H1 (cell line): ENCODE measurements at regions not wholly inside any gene's neighbourhood (a gene's known extent, or its start where the extent isn't known, plus 50 kb on each side); places are given as distances from the start of the nearest gene placed in this dataset.

ENCODE experiments used
- CTCF ChIA-PET: fragments of 300-600 bp; sonication (Branson Sonifier 250); formaldehyde crosslinking; loops from one replicate; lab custom pipeline; 2021; ENCODE audit not compliant: partially characterized antibody; lab: Charles Lee
- POLR2A ChIA-PET: fragments of 300-600 bp; sonication (Branson Sonifier 250); formaldehyde crosslinking; loops from one replicate; lab custom pipeline; 2021; ENCODE audit warnings: inconsistent platforms; ENCODE audit not compliant: partially characterized antibody; lab: Charles Lee
- DNase-seq, 2 experiments: peaks; one replicate each; pipeline versions ENCODE4 v3.0.0 to v3.0.0-alpha.2; 2010 to 2022; ENCODE audit warnings: low spot score in 2 of 2, low read depth in 1 of 2, mixed read lengths in 1 of 2
- FAIRE-seq: peaks from 2 replicates; lab custom pipeline; 2011; peaks lifted over from hg19 to GRCh38; lab: Jason Lieb, UNC
- H2AFZ ChIP-seq: 2 replicates; pipeline ENCODE4 v1.8.1; 2012; ENCODE audit warnings: low read length, inconsistent platforms
- H2AK5ac ChIP-seq: 2 replicates; pipeline ENCODE4 v1.6.1; 2013; ENCODE audit warnings: low read depth, low read length
- H2BK120ac ChIP-seq: replicated peaks from 2 replicates; pipeline ENCODE3; 2013; ENCODE audit warnings: low read depth, low read length, inconsistent platforms
- H2BK12ac ChIP-seq: 2 replicates; pipeline ENCODE4 v1.6.1; 2013; ENCODE audit warnings: low read depth, low read length
- H2BK15ac ChIP-seq: 2 replicates; pipeline ENCODE4 v1.6.1; 2013; ENCODE audit warnings: low read length
- H2BK20ac ChIP-seq: 2 replicates; pipeline ENCODE4 v1.6.1; 2013; ENCODE audit warnings: low read length
- H2BK5ac ChIP-seq: 2 replicates; pipeline ENCODE4 v1.6.1; 2013; ENCODE audit warnings: low read depth, low read length
- H3K14ac ChIP-seq: 2 replicates; pipeline ENCODE4 v1.6.1; 2013; ENCODE audit warnings: inconsistent platforms; ENCODE audit not compliant: insufficient read length
- H3K18ac ChIP-seq: 2 replicates; pipeline ENCODE4 v1.6.1; 2013; ENCODE audit warnings: low read length; ENCODE audit errors: extremely low read depth
- H3K23ac ChIP-seq: 2 replicates; pipeline ENCODE4 v1.6.1; 2013; ENCODE audit warnings: inconsistent platforms; ENCODE audit not compliant: insufficient read length
- H3K23me2 ChIP-seq: 2 replicates; pipeline ENCODE4 v1.6.1; 2013; ENCODE audit warnings: low read depth, low read length
- H3K27ac ChIP-seq: 2 replicates; pipeline ENCODE4 v1.6.1; 2011; ENCODE audit warnings: low read depth, low read length, inconsistent platforms
- H3K27me3 ChIP-seq, 4 experiments: replicated peaks in 1 of 4; 1 replicate in 1 of 4; 2 replicates in 3 of 4; pipeline versions ENCODE4 v1.6.1 to v1.8.1; 2011 to 2013; ENCODE audit warnings: low read length in 3 of 4, mild to moderate bottlenecking in 3 of 4, inconsistent platforms in 2 of 4, mixed read lengths in 2 of 4, moderate library complexity in 1 of 4; ENCODE audit not compliant: control insufficient read depth in 3 of 4, insufficient read depth in 3 of 4; ENCODE audit errors: extremely low read depth in 1 of 4
- H3K36me3 ChIP-seq, 4 experiments: 2 replicates each; pipeline versions ENCODE4 v1.6.1 to v1.8.1; 2011 to 2013; ENCODE audit warnings: mild to moderate bottlenecking in 4 of 4, low read length in 3 of 4, moderate library complexity in 2 of 4, control low read depth in 1 of 4, inconsistent platforms in 1 of 4; ENCODE audit not compliant: insufficient read depth in 4 of 4, control insufficient read depth in 2 of 4
- H3K4ac ChIP-seq: replicated peaks from 2 replicates; pipeline ENCODE3; 2013; ENCODE audit warnings: low read length, low read depth, mixed read lengths, inconsistent platforms; ENCODE audit not compliant: insufficient read length
- H3K4me1 ChIP-seq, 4 experiments: replicated peaks in 1 of 4; 1 replicate in 1 of 4; 2 replicates in 3 of 4; pipeline versions ENCODE4 v1.6.1 to v1.8.1; 2011 to 2013; ENCODE audit warnings: low read length in 3 of 4, inconsistent platforms in 2 of 4, mixed read lengths in 1 of 4; ENCODE audit not compliant: insufficient read depth in 4 of 4, control insufficient read depth in 3 of 4
- H3K4me2 ChIP-seq, 2 experiments: 2 replicates each; pipeline versions ENCODE4 v1.6.1 to v1.8.1; 2011 to 2013; ENCODE audit warnings: low read depth in 2 of 2, low read length in 2 of 2, control low read depth in 1 of 2, inconsistent platforms in 1 of 2, mild to moderate bottlenecking in 1 of 2; ENCODE audit not compliant: insufficient read depth in 1 of 2
- H3K4me3 ChIP-seq, 4 experiments: fragments of 200-600, 300-600 bp in 1 of 4; sonication (generic), shearing (Covaris generic), sonication (Bioruptor Twin) in 1 of 4; 2 replicates each; pipeline versions ENCODE4 v1.5.1 to v1.8.1; 2011 to 2016; ENCODE audit warnings: low read length in 4 of 4, low read depth in 3 of 4, control low read depth in 2 of 4, inconsistent platforms in 2 of 4, mild to moderate bottlenecking in 2 of 4, mixed read lengths in 1 of 4, moderate library complexity in 1 of 4; ENCODE audit not compliant: insufficient read depth in 2 of 4; ENCODE audit errors: extremely low read depth in 1 of 4
- H3K56ac ChIP-seq: replicated peaks from 2 replicates; pipeline ENCODE3; 2013; ENCODE audit warnings: low read depth, mild to moderate bottlenecking, mixed read lengths, low read length, inconsistent platforms; ENCODE audit not compliant: insufficient read length
- H3K79me1 ChIP-seq: 2 replicates; pipeline ENCODE4 v1.6.1; 2013; ENCODE audit warnings: low read depth, low read length, control low read depth
- H3K79me2 ChIP-seq, 2 experiments: 2 replicates each; pipeline versions ENCODE4 v1.6.1 to v1.8.1; 2012 to 2013; ENCODE audit warnings: low read length in 2 of 2, mild to moderate bottlenecking in 2 of 2, inconsistent platforms in 1 of 2; ENCODE audit not compliant: insufficient read depth in 2 of 2, control insufficient read depth in 1 of 2
- H3K9ac ChIP-seq, 4 experiments: replicated peaks in 1 of 4; 1 replicate in 1 of 4; 2 replicates in 3 of 4; pipeline versions ENCODE4 v1.6.1 to v1.8.1; 2011 to 2013; ENCODE audit warnings: low read depth in 3 of 4, low read length in 3 of 4, control low read depth in 2 of 4, mild to moderate bottlenecking in 2 of 4, moderate library complexity in 2 of 4, inconsistent platforms in 1 of 4; ENCODE audit errors: extremely low read depth in 1 of 4
- H3K9me3 ChIP-seq, 2 experiments: 2 replicates each; pipeline versions ENCODE4 v1.6.1 to v1.8.1; 2012 to 2013; ENCODE audit warnings: mild to moderate bottlenecking in 2 of 2, moderate library complexity in 2 of 2, control low read depth in 1 of 2, inconsistent platforms in 1 of 2, low read depth in 1 of 2, low read length in 1 of 2, mixed read lengths in 1 of 2; ENCODE audit not compliant: insufficient read depth in 2 of 2
- H4K20me1 ChIP-seq, 2 experiments: replicated peaks in 1 of 2; 2 replicates each; pipeline versions ENCODE3 to v1.8.1; 2011 to 2013; ENCODE audit warnings: inconsistent platforms in 2 of 2, low read length in 2 of 2, mild to moderate bottlenecking in 1 of 2; ENCODE audit not compliant: insufficient read depth in 2 of 2, control insufficient read depth in 1 of 2
- H4K5ac ChIP-seq: 2 replicates; pipeline ENCODE4 v1.6.1; 2013; ENCODE audit warnings: low read length, low read depth, mixed read lengths, inconsistent platforms; ENCODE audit not compliant: insufficient read length
- H4K8ac ChIP-seq: 2 replicates; pipeline ENCODE4 v1.8.0; 2013; ENCODE audit warnings: mild to moderate bottlenecking, moderate library complexity, low read length, inconsistent platforms; ENCODE audit not compliant: insufficient read depth; ENCODE audit errors: extremely low read depth
- H4K91ac ChIP-seq: replicated peaks from 2 replicates; pipeline ENCODE3; 2013; ENCODE audit warnings: low read length, mixed read lengths, inconsistent platforms; ENCODE audit not compliant: insufficient read length
- ASH2L ChIP-seq: fragments of 200-600, 300-600 bp; sonication (generic); IDR thresholded peaks from one replicate; pipeline ENCODE4 v1.7.1; 2017; ENCODE audit warnings: low read length
- BCL11A ChIP-seq, 2 experiments: IDR thresholded peaks; one replicate each; pipeline ENCODE4 v1.6.1; 2011; ENCODE audit warnings: low read depth in 2 of 2, low read length in 2 of 2, mild to moderate bottlenecking in 2 of 2
- EGR1 ChIP-seq: IDR thresholded peaks from 2 replicates; pipeline ENCODE4 v1.6.1; 2011; ENCODE audit warnings: low read depth, low read length, borderline replicate concordance
- FOSL1 ChIP-seq: IDR thresholded peaks from 2 replicates; pipeline ENCODE4 v1.6.1; 2011; ENCODE audit warnings: mild to moderate bottlenecking, low read depth, low read length, moderate library complexity; ENCODE audit not compliant: insufficient read depth
- JUN ChIP-seq: IDR thresholded peaks from 2 replicates; pipeline ENCODE4 v1.6.1; 2011; ENCODE audit warnings: low read depth, mild to moderate bottlenecking, improper control_type of control experiment, low read length
- NRF1 ChIP-seq: IDR thresholded peaks from 2 replicates; pipeline ENCODE4 v1.6.1; 2011; ENCODE audit warnings: mild to moderate bottlenecking, low read depth, low read length, improper control_type of control experiment
- PHF8 ChIP-seq: fragments of 200-600 bp; sonication (generic); conservative IDR thresholded peaks from 2 replicates; pipeline ENCODE4 v1.7.1; 2012; ENCODE audit warnings: low read depth, mild to moderate bottlenecking, inconsistent platforms, low read length, moderate library complexity
- RXRA ChIP-seq: IDR thresholded peaks from 2 replicates; pipeline ENCODE4 v1.6.1; 2011; ENCODE audit warnings: low read depth, mild to moderate bottlenecking, low read length, moderate library complexity; ENCODE audit not compliant: insufficient read depth
- SP2 ChIP-seq: IDR thresholded peaks from 2 replicates; pipeline ENCODE4 v1.6.1; 2012; ENCODE audit warnings: mild to moderate bottlenecking, low read length, inconsistent platforms
- SP4 ChIP-seq: IDR thresholded peaks from 2 replicates; pipeline ENCODE4 v1.6.1; 2012; ENCODE audit warnings: low read length, inconsistent platforms
- TCF12 ChIP-seq: IDR thresholded peaks from 2 replicates; pipeline ENCODE4 v1.6.1; 2011; ENCODE audit warnings: low read depth, mild to moderate bottlenecking, low read length
- YY1 ChIP-seq: IDR thresholded peaks from 2 replicates; pipeline ENCODE4 v1.6.1; 2011; ENCODE audit warnings: low read depth, mild to moderate bottlenecking, low read length
- WGBS, 2 experiments: shearing (Covaris generic) in 1 of 2; methylation state at CpG; one replicate each; pipeline versions ENCODE4 v1.1.6 to v1.1.7; 2013 to 2015; ENCODE audit warnings: low lambda C conversion rate in 2 of 2, mixed read lengths in 2 of 2, inconsistent platforms in 1 of 2, low coverage in 1 of 2, missing lambda C conversion rate in 1 of 2; ENCODE audit not compliant: insufficient replicate concordance in 2 of 2, insufficient coverage in 1 of 2, insufficient read length in 1 of 2; ENCODE audit errors: extremely low coverage in 1 of 2, missing lambda C conversion rate in 1 of 2; 5-methylcytosine and 5-hydroxymethylcytosine counted together
- TF ChIP-seq, protein P1 (sequence below), 3 experiments: IDR thresholded peaks; 1 replicate in 2 of 3; 2 replicates in 1 of 3; pipeline versions ENCODE4 v1.5.1 to v1.6.1; 2011; ENCODE audit warnings: low read length in 3 of 3, mild to moderate bottlenecking in 3 of 3, inconsistent platforms in 2 of 3, low read depth in 1 of 3, moderate library complexity in 1 of 3; ENCODE audit not compliant: insufficient read depth in 1 of 3; ENCODE audit errors: control extremely low read depth in 1 of 3

GRCh38 chr7:3135626-3136025 lies 92.0 kb upstream of the CARD11 start:
- no peak overlapping the region for H2BK20ac ChIP-seq
- no peaks in the 10 kb centered on the region for H3K23me2 ChIP-seq
- no peak overlapping the region for H2AFZ ChIP-seq
- no peak for DNase-seq
- H2AK5ac ChIP-seq = no peak overlapping the region
- POLR2A ChIA-PET = no interaction called here
- no peak overlapping the region for H2BK5ac ChIP-seq
- H3K27ac ChIP-seq = no peak overlapping the region; the same call in 1 of the 2 replicates
- H3K79me2 ChIP-seq = no peaks in the 10 kb centered on the region
- H4K20me1 ChIP-seq = no peaks in the 10 kb centered on the region
- H3K4me2 ChIP-seq = no peak overlapping the region
- no peaks in the 10 kb centered on the region for H3K27me3 ChIP-seq
- WGBS, 2 experiments = 76% methylated on average over 6 of the region's 6 CpGs; no CpG with 5 or more reads in 1 of the 2 experiments
- FAIRE-seq = no peak
- H2BK12ac ChIP-seq = no peak overlapping the region
- H4K91ac ChIP-seq = no peak overlapping the region
- CTCF ChIA-PET = interaction anchor here (0.7 to 1.6 kb wide), 2 partner anchors 25 to 224 kb away, joined by 3 to 7 read pairs; no protein-coding TSS in a partner anchor
- H3K18ac ChIP-seq = no peak overlapping the region
- H3K56ac ChIP-seq = no peak overlapping the region
- H4K8ac ChIP-seq = no peak overlapping the region
- H3K79me1 ChIP-seq = no peaks in the 10 kb centered on the region
- no peaks in the 10 kb centered on the region for H3K9me3 ChIP-seq
- no peak overlapping the region for H3K4me3 ChIP-seq
- H2BK120ac ChIP-seq = no peak overlapping the region
- H3K4ac ChIP-seq = no peak overlapping the region
- no peak overlapping the region for H3K14ac ChIP-seq
- H3K36me3 ChIP-seq = no peaks in the 10 kb centered on the region
- H3K4me1 ChIP-seq = peaks cover 0 to 10% (median 0%) of the 10 kb centered on the region in 4 experiments; a peak in 1 of 7 replicates
- no peak overlapping the region for H3K23ac ChIP-seq
- no peak overlapping the region for H4K5ac ChIP-seq
- no peak overlapping the region for H3K9ac ChIP-seq
- no peak overlapping the region for H2BK15ac ChIP-seq
- TF ChIP-seq JUN = no peak
- TF ChIP-seq PHF8 = no peak
- no peak for TF ChIP-seq FOSL1
- no peak for TF ChIP-seq NRF1
- TF ChIP-seq EGR1 = no peak
- no peak for TF ChIP-seq ASH2L
- TF ChIP-seq, protein P1, sequence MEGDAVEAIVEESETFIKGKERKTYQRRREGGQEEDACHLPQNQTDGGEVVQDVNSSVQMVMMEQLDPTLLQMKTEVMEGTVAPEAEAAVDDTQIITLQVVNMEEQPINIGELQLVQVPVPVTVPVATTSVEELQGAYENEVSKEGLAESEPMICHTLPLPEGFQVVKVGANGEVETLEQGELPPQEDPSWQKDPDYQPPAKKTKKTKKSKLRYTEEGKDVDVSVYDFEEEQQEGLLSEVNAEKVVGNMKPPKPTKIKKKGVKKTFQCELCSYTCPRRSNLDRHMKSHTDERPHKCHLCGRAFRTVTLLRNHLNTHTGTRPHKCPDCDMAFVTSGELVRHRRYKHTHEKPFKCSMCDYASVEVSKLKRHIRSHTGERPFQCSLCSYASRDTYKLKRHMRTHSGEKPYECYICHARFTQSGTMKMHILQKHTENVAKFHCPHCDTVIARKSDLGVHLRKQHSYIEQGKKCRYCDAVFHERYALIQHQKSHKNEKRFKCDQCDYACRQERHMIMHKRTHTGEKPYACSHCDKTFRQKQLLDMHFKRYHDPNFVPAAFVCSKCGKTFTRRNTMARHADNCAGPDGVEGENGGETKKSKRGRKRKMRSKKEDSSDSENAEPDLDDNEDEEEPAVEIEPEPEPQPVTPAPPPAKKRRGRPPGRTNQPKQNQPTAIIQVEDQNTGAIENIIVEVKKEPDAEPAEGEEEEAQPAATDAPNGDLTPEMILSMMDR (IDR thresholded peaks at IDR 0.05; ENCODE audit: control extremely low read depth in 1 of 3, insufficient read depth in 1 of 3, low read depth in 1 of 3, low read length in 3 of 3) = no peak
- no peak for TF ChIP-seq SP4
- TF ChIP-seq TCF12 = no peak
- TF ChIP-seq BCL11A (IDR thresholded peaks at IDR 0.05; ENCODE audit: low read depth in 2 of 2, low read length in 2 of 2) = no peak
- TF ChIP-seq SP2 = no peak
- no peak for TF ChIP-seq YY1
- no peak for TF ChIP-seq RXRA
